ENCODE measurements at regions not wholly inside any gene's neighbourhood (a gene's known extent, or its start where the extent isn't known, plus 50 kb on each side); places are given as distances from the start of the nearest gene placed in this dataset.

DNA sequence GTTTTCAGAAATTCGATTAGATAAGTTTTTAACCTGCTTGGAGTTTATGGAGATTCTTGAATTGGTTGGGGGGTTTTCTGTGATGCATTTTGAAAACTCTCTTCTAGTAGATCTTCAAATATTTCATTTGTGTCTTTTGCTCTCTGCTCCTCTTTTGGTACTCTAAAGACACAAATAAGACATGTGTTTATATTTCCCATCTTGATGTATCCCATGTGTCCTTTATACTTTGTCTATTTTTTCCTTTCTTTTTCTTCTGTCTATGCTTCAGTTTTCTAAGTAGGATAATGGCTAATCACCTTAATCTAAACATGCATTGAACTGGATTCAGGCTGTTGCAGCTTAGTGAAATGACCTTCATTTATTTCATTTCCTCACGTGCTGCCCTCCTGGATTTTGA is 63.8 kb upstream of the C1orf87 start:
- H3K4me3 Mint-ChIP-seq, result no peak overlapping the region
- ChIA-PET POLR2A (no interaction called here), CTCF (no interaction called here)
- H3K4me1 Mint-ChIP-seq, result peaks cover 10% of the 10 kb centered on the region
- H3K27me3 Mint-ChIP-seq, result peaks cover 3% of the 10 kb centered on the region
- H3K36me3 Mint-ChIP-seq (ENCODE audit: low read depth), result no peaks in the 10 kb centered on the region
- no peak overlapping the region for H3K27ac Mint-ChIP-seq
- H3K9me3 Mint-ChIP-seq, result no peaks in the 10 kb centered on the region
- no peak for DNase-seq

DNA sequence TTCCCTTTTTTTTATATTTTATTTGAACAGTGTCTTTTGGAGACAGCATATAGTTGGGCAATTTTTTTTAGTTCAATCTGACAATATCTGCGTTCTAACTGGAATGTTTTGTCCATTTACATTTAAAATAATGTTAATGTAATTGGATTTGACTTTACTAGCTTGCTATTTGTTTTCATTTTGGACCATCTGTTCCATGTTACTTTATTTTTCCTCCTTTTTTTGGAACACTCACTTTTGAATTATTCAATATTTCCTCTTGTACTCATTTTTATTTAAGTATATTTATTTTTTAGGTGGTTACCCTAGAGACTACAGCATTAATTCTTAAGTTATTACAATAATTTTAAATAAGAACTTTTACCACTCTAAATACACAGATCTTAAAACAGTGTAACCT is 62.8 kb upstream of the C1orf87 start:
- Mint-ChIP-seq H3K27me3 (peaks cover 3% of the 10 kb centered on the region), H3K27ac (no peak overlapping the region), H3K9me3 (no peaks in the 10 kb centered on the region), H3K4me1 (peaks cover 10% of the 10 kb centered on the region), H3K36me3 (ENCODE audit: low read depth) (no peaks in the 10 kb centered on the region), H3K4me3 (no peak overlapping the region)
- no peak for DNase-seq
- ChIA-PET POLR2A (no interaction called here), CTCF (no interaction called here)

DNA sequence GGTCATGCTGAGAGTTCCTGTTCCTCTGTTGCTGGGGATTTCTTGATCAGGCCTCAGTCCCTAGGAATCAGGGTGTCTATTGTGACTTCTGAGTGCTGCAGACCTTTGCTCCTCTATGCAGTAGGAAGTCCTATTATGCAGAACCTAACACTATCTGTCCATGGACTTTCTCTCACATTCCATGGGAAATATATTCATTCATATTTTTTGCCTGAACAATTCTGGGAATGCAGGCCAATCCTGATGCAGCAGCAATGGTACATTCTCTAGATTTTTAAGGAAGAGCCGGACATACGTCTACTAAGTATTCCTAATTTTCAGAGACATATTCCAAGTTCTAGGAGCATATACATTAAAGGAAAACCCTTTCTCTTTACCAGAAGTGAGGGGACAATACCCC is 61.1 kb upstream of the C1orf87 start:
- Mint-ChIP-seq H3K27ac (no peak overlapping the region), H3K4me3 (no peak overlapping the region), H3K9me3 (no peaks in the 10 kb centered on the region), H3K36me3 (ENCODE audit: low read depth) (no peaks in the 10 kb centered on the region), H3K27me3 (no peaks in the 10 kb centered on the region), H3K4me1 (peaks cover 10% of the 10 kb centered on the region)
- CTCF ChIA-PET, result no interaction called here
- POLR2A ChIA-PET, result no interaction called here
- DNase-seq, result no peak

DNA sequence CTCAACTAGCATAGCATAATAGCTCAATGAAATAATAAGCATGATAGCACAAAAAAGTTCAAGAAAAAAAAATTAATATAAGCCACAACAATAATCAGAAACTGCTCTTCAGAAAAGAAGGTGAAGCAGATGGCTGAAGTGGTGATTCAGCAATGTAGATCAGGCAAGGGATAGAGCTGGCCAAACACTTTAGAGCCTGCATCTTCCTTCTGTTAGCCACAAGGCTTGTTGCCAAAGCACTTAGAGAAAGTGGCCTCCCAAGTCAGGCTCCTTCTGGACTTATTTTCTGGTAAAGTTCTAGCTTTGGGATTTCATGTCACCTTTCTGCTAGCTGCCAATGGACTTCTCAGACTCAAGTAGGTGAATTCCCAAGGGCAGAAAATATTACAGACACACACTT is 60.3 kb upstream of the C1orf87 start:
- peaks cover 10% of the 10 kb centered on the region for H3K4me1 Mint-ChIP-seq
- no peak overlapping the region for H3K4me3 Mint-ChIP-seq
- H3K27me3 Mint-ChIP-seq, result no peaks in the 10 kb centered on the region
- no peaks in the 10 kb centered on the region for H3K36me3 Mint-ChIP-seq (ENCODE audit: low read depth)
- H3K9me3 Mint-ChIP-seq, result no peaks in the 10 kb centered on the region
- ChIA-PET POLR2A (no interaction called here), CTCF (no interaction called here)
- DNase-seq, result no peak
- no peak overlapping the region for H3K27ac Mint-ChIP-seq

DNA sequence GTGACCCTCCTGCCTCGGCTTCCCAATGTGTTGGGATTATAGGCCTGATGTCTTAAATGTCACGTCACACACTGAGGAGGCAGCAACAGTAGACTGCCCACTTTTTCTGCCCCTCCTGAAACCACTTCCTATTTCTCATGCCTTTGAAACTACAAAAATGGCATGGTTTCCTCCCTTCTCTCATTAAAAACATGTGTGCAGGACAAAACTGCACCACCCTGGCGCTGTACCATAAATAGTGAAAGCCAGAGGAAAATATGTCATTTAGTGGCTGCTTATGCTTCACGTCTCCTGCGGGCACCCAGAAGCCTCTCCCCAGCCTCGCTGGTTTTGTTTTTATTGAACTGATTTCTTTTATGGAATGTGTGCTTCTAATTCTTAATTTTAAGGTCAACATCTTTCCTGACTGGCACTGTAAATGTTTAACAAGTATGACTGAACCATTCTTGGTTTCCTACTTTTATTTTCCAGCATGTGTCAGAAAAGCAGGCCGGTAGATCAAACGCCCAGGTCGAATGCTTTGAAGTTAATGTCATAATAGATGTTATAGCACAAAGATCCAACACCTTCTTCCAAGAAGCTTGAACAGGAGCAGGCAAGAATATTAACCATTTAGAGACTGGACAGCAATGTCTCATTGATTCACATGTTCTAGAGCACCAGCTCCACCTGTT is 59.6 kb upstream of the C1orf87 start:
- no peaks in the 10 kb centered on the region for H3K9me3 Mint-ChIP-seq
- H3K27me3 Mint-ChIP-seq, result no peaks in the 10 kb centered on the region
- ChIA-PET CTCF (no interaction called here), POLR2A (no interaction called here)
- no peak for DNase-seq
- no peaks in the 10 kb centered on the region for H3K36me3 Mint-ChIP-seq (ENCODE audit: low read depth)
- H3K27ac Mint-ChIP-seq, result no peak overlapping the region
- no peak overlapping the region for H3K4me3 Mint-ChIP-seq
- H3K4me1 Mint-ChIP-seq, result peaks cover 10% of the 10 kb centered on the region

DNA sequence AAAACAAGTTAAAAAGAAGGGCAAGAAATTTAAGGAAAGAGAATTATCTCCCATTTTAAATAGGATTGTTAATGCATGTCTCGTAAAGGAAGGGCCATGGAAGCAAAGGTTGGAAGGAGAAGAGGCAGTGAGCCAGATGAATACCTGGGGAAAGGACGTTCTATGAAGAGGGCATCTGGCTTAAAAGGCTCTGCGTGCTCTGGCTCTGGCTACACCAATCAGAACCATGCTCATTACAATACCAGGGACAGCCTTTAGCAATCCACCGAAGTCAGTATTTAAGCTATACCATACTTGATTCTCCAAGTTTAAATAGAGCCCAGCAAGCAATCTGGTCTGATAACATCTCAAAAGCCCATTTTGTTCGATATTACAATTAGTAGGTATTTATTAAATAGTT is 58.5 kb upstream of the C1orf87 start:
- no peaks in the 10 kb centered on the region for H3K9me3 Mint-ChIP-seq
- H3K27ac Mint-ChIP-seq, result no peak overlapping the region
- ChIA-PET CTCF (no interaction called here), POLR2A (no interaction called here)
- no peaks in the 10 kb centered on the region for H3K27me3 Mint-ChIP-seq
- no peak overlapping the region for H3K4me3 Mint-ChIP-seq
- no peaks in the 10 kb centered on the region for H3K36me3 Mint-ChIP-seq (ENCODE audit: low read depth)
- peaks cover 10% of the 10 kb centered on the region for H3K4me1 Mint-ChIP-seq
- no peak for DNase-seq

DNA sequence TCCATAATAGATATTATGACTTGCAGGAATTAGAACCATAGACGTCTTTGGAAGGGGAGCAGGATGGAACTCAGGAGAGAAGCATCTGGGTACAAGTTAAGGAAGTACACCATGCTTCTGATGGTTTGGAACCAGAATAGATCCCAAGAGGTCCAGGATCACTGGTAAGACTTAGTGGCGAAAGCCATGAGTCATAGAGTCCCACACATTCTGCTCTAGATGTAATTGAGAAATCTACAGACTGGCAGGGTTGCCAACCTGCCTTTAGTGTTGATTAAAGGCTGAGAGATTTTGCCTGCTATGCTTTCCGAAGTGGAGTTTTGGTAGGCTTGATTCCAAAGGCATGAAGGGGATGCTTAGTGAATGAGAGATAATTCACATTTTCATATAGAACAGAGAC is 57.1 kb upstream of the C1orf87 start:
- peaks cover 10% of the 10 kb centered on the region for H3K4me1 Mint-ChIP-seq
- POLR2A ChIA-PET, result no interaction called here

DNA sequence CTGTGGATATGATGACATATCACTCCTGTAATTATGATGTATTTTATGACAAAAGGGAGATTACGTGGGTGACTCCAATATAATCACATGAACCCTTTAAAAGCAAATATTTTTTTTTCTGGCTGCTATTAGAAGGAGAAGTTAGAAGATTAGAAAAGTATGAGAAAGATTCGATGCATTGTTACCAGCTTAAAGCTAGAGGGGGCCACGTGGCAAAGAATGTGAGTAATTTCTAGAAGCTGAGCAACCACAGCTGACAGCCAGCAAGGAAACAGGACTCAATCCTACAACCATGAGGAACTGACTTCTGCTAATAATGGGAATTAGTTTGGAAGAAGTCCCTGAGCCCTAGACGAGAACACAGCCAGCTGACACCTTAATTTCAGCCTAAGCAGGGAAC is 56.3 kb upstream of the C1orf87 start:
- CTCF ChIA-PET, result no interaction called here
- Mint-ChIP-seq H3K9me3 (no peaks in the 10 kb centered on the region), H3K4me3 (no peak overlapping the region), H3K27me3 (no peaks in the 10 kb centered on the region), H3K27ac (no peak overlapping the region), H3K4me1 (peaks cover 10% of the 10 kb centered on the region), H3K36me3 (ENCODE audit: low read depth) (no peaks in the 10 kb centered on the region)
- no peak for DNase-seq
- POLR2A ChIA-PET, result no interaction called here

More for the DNA sequence above, 57.1 kb upstream of the C1orf87 start:
- H3K27ac Mint-ChIP-seq, result no peak overlapping the region
- no peaks in the 10 kb centered on the region for H3K27me3 Mint-ChIP-seq
- no peaks in the 10 kb centered on the region for H3K9me3 Mint-ChIP-seq
- DNase-seq, result no peak
- no peaks in the 10 kb centered on the region for H3K36me3 Mint-ChIP-seq (ENCODE audit: low read depth)
- H3K4me3 Mint-ChIP-seq, result no peak overlapping the region
- CTCF ChIA-PET, result no interaction called here

DNA sequence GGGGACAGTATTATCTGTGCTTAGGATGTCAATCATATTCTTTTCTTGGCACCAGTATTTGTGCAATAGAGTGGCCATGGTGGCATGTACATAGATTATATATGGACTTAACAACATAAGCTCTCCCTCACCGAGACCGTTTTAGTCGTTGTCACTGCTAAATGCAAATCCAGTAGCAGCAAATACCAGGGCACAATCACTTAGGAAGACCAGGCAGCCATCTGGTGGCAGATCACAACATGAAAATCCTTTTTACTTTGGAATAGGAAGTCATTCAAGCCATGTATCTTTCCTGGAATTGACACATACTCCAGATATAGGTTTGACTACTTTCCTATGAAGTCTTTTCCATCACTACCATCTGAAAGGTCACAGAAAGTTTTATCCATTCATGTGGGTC is 53.2 kb upstream of the C1orf87 start:
- Mint-ChIP-seq H3K27ac (no peak overlapping the region), H3K36me3 (ENCODE audit: low read depth) (no peaks in the 10 kb centered on the region), H3K4me1 (no peaks in the 10 kb centered on the region), H3K4me3 (no peak overlapping the region), H3K9me3 (no peaks in the 10 kb centered on the region), H3K27me3 (no peaks in the 10 kb centered on the region)
- POLR2A ChIA-PET, result no interaction called here
- CTCF ChIA-PET, result no interaction called here
- DNase-seq, result no peak

Measured in activated CD4-positive, alpha-beta T cell treated with anti-CD3 and anti-CD28 coated beads, Interleukin-2, amount 10 ng/mL, durations not matched to agents 7 days and 5 days (primary cell).